Left lung (tissue), 4 donors: ENCODE measurements at regions not wholly inside any gene's neighbourhood (a gene's known extent, or its start where the extent isn't known, plus 50 kb on each side); places are given as distances from the start of the nearest gene placed in this dataset.
A peak's percentile ranks its signal among the peaks of the same experiment; 100 is the strongest.

Experiments
- ATAC-seq: fragments of 200-7000 bp; cut with Tn5 transposase; one replicate; pipeline ENCODE4 v1.9.1; 2020; ENCODE audit warnings: moderate library complexity
- DNase-seq, 4 donors: peaks; one replicate each; pipeline ENCODE4 v3.0.0-alpha.2; 2013 to 2020
- H3K27ac ChIP-seq, 2 donors: fragments of 200-600 bp; sonication (generic) in 1 of 2; one replicate each; pipeline versions ENCODE4 v1.5.0 to v1.8.0; 2020 to 2021
- H3K27me3 ChIP-seq, 2 donors: fragments of 200-600 bp; sonication (generic) in 1 of 2; one replicate each; pipeline versions ENCODE4 v1.5.0 to v1.8.0; 2020 to 2021
- H3K36me3 ChIP-seq, 2 donors: fragments of 200-600 bp; sonication (generic) in 1 of 2; one replicate each; pipeline versions ENCODE4 v1.5.0 to v1.8.0; 2020 to 2021
- H3K4me1 ChIP-seq, 2 donors: fragments of 200-600 bp; one replicate each; pipeline ENCODE4 v1.8.0; 2021
- H3K4me3 ChIP-seq, 2 donors: fragments of 200-600 bp; sonication (generic) in 1 of 2; one replicate each; pipeline versions ENCODE4 v1.5.0 to v1.8.0; 2020 to 2021; ENCODE audit warnings: mild to moderate bottlenecking in 1 of 2
- H3K9me3 ChIP-seq, 2 donors: fragments of 200-600 bp; sonication (generic) in 1 of 2; one replicate each; pipeline versions ENCODE4 v1.5.0 to v1.8.0; 2020 to 2021
- intact Hi-C, 2 donors: fragments of 100-400 bp; cut with DNase I; formaldehyde crosslinking; loops; one replicate each; pipeline versions ENCODE4 v1.11.2 to v1.14.2; 2022
- TF ChIP-seq, protein P1 (sequence below), 2 donors: fragments of 200-600 bp; sonication (generic) in 1 of 2; IDR thresholded peaks; one replicate each; pipeline versions ENCODE4 v1.5.0 to v1.8.0; 2021; ENCODE audit warnings: antibody characterized with exemption in 2 of 2
- donor health status: DM: no; HTN: yes; CAD: no.
- donor health status: DM: no; HTN: no; CAD: no.

GRCh38 chr3:74059301-74059922 lies 434.7 kb upstream of the PDZRN3 start:
- intact Hi-C loops = no loop called here
- Histone ChIP-seq H3K4me3 (no peak overlapping the region), H3K36me3 (no peaks in the 10 kb centered on the region), H3K27ac (no peak overlapping the region), H3K9me3 (no peaks in the 10 kb centered on the region), H3K27me3 (no peaks in the 10 kb centered on the region), H3K4me1 (no peaks in the 10 kb centered on the region)
- DNase-seq = peak in 2 of 4 donors; percentile 74 to 75
- TF ChIP-seq, protein P1, sequence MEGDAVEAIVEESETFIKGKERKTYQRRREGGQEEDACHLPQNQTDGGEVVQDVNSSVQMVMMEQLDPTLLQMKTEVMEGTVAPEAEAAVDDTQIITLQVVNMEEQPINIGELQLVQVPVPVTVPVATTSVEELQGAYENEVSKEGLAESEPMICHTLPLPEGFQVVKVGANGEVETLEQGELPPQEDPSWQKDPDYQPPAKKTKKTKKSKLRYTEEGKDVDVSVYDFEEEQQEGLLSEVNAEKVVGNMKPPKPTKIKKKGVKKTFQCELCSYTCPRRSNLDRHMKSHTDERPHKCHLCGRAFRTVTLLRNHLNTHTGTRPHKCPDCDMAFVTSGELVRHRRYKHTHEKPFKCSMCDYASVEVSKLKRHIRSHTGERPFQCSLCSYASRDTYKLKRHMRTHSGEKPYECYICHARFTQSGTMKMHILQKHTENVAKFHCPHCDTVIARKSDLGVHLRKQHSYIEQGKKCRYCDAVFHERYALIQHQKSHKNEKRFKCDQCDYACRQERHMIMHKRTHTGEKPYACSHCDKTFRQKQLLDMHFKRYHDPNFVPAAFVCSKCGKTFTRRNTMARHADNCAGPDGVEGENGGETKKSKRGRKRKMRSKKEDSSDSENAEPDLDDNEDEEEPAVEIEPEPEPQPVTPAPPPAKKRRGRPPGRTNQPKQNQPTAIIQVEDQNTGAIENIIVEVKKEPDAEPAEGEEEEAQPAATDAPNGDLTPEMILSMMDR (IDR thresholded peaks at IDR 0.05) = no peak
- ATAC-seq = no peak

GRCh38 chr3:74057169-74057568 lies 432.4 kb upstream of the PDZRN3 start:
- TF ChIP-seq, protein P1 (IDR thresholded peaks at IDR 0.05) = no peak
- no peaks in the 10 kb centered on the region for H3K36me3 ChIP-seq
- no peaks in the 10 kb centered on the region for H3K4me1 ChIP-seq
- no peaks in the 10 kb centered on the region for H3K9me3 ChIP-seq
- no peak overlapping the region for H3K4me3 ChIP-seq
- intact Hi-C loops = no loop called here
- no peak overlapping the region for H3K27ac ChIP-seq
- H3K27me3 ChIP-seq = no peaks in the 10 kb centered on the region
- ATAC-seq (no peak), DNase-seq (no peak)

DNA sequence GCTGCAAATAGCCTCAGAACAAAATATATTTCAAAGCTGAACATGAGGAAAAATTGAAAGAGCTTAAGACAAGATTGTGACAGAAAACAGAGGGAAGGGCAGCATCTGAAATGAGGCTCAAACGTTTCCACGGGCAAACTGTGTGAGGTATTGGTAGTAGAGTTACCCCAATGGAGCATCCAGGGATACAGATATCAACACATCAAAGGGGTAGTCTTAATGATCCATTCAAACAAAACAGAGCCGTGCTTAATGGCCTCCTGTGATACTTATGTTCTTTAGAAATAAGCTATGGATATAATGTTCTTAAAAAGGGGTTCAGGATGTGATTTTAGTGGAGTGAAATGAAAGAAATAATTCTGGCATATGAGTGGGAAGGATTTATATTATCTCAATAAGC lies 430.3 kb upstream of the PDZRN3 start:
- intact Hi-C loops = no loop called here
- H3K36me3 ChIP-seq = no peaks in the 10 kb centered on the region
- H3K27me3 ChIP-seq = no peaks in the 10 kb centered on the region
- H3K4me1 ChIP-seq = no peaks in the 10 kb centered on the region
- H3K9me3 ChIP-seq = no peaks in the 10 kb centered on the region
- TF ChIP-seq, protein P1 (IDR thresholded peaks at IDR 0.05) = no peak
- H3K4me3 ChIP-seq = no peak overlapping the region
- H3K27ac ChIP-seq = no peak overlapping the region
- DNase-seq = no peak
- ATAC-seq = no peak

DNA sequence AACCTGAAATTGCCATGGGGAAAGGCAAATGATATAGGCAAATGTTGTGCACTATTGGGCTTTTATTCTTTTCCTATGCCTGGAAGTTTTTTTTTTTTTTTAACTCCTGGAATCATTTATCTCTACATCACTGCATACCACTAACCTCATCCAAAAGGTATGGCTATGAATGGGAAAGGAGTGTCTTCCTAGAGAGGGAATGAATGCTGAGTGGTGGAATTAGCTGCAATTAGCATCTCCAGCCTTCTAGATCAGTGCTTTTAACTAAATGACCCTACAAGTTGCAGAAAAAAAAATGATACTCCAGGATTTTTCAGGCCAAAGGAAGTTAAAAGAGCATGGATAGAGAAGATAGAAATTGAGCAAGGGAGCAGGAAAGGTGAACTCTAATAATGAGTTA lies 429.8 kb upstream of the PDZRN3 start:
- TF ChIP-seq, protein P1 (IDR thresholded peaks at IDR 0.05) = no peak
- Histone ChIP-seq H3K4me3 (no peak overlapping the region), H3K27ac (no peak overlapping the region), H3K36me3 (no peaks in the 10 kb centered on the region), H3K4me1 (no peaks in the 10 kb centered on the region), H3K27me3 (no peaks in the 10 kb centered on the region), H3K9me3 (no peaks in the 10 kb centered on the region)
- intact Hi-C loops = no loop called here
- ATAC-seq (no peak), DNase-seq (no peak)

DNA sequence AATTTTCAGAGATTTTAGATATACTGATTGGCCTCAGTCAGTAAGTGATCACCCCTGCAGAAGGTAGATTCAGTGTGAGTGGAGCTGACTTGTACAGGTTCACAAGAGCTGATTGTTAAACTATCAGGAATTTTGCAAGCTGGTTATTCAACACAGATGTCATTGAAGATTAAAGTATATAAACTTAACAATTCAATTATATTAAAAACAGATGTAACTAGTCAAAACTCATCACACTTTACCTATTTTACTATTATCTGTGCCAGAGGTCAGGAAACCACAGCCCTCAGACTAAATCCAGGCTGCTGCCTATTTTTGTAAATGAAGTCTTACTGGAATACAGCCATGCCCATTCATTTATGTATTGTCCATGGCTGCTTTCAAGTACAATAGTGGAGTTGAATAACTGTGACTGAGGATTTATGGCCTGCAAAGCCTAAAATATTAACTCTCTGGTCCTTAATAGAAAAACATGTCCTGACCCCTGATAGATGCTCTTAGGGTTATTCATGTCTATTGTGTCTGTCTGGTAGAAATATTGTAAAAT lies 429.3 kb upstream of the PDZRN3 start:
- ATAC-seq = no peak
- TF ChIP-seq, protein P1 (IDR thresholded peaks at IDR 0.05) = no peak
- H3K36me3 ChIP-seq = no peaks in the 10 kb centered on the region
- no peak for DNase-seq
- intact Hi-C loops = no loop called here
- no peaks in the 10 kb centered on the region for H3K9me3 ChIP-seq
- H3K27me3 ChIP-seq = no peaks in the 10 kb centered on the region
- H3K4me1 ChIP-seq = no peaks in the 10 kb centered on the region
- H3K4me3 ChIP-seq = no peak overlapping the region
- no peak overlapping the region for H3K27ac ChIP-seq
